CD4-positive, alpha-beta T cell treated with Interleukin-17A for 1 hour (primary cell): ENCODE measurements at regions not wholly inside any gene's neighbourhood (a gene's known extent, or its start where the extent isn't known, plus 50 kb on each side); places are given as distances from the start of the nearest gene placed in this dataset.
"Not testable (repeated sequence)": the region's sequence is repeated elsewhere in the genome, so short reads cannot be mapped to it uniquely, and the experiment has no call there.

Source experiments
- DNase-seq: peaks from one replicate; pipeline ENCODE4 v3.0.0-alpha.2; 2020

DNA sequence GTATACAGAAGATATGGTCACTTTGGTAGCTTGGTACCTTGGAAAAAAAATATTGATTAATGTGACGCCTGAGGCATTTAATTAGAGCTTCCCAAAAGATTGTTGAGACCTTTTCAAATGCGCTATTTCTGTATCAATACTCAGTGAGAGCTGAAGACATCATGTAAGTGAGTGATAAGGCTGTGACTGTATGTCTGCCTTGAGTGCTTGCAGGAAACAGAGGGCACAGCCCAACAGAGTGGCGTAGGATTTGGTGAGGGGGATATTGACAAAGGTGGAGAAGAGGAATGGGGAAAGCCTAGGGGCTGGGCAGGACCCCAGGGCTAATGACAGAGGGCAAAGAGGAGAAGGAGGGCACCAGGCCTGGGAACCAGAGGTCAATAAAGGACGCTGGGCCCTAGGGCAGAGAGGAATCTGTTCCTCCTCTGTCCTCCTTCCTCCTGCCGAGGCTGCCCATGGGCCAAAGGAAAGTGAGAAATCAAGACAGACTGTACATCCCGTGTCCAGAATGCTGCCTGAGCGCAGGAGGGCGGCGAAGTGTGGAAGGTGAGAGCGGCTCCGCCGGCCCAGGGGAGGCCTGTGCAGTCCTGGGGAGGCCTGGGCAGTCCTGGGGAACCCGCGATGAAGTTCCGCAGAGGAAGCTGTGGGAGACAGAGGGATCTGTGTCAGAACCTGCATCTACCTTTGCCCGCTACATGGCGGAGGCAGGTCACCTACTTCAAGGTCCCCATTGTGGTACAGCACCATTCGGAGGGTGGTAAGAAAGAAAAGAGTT lies 228.6 kb upstream of the PIEZO2 start:
- DNase-seq: no peak

DNA sequence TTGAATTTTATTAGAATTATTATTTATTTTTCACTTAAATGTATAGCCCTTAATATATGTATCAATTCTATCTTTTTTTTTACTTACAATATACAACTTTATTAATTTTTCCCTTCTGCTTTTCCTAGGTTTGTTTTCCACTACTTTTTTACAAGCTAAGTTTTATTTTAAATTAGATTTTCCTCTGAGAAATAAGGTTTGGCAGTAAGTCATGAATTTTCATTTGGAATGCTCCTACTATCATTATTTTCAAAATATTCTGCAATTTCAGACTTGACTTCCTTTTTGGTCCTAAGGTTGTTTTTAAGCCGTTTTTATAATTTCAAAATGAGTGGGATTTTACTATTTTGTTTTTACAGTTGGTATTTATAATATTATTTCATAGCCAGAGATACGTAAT lies 222.8 kb upstream of the PIEZO2 start:
- no peak for DNase-seq

DNA sequence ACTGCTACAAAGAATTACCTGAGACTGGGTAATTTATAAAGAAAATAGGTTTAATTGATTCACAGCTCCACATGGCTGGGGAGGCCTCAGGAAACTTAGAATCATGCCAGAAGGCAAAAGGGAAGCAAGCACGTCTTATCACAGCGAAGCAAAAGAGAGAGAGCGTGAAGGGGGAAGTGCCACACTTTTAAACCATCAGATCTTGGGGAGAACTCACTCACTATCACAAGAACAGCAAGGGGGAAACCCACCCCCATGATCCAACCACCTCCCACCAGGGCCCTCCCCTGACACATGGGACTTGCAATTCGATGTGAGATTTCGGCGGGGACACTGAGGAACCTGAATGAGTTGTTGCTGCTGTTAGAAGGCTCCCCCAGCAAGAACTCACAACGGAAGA lies 220.2 kb upstream of the PIEZO2 start:
- DNase-seq: no peak

DNA sequence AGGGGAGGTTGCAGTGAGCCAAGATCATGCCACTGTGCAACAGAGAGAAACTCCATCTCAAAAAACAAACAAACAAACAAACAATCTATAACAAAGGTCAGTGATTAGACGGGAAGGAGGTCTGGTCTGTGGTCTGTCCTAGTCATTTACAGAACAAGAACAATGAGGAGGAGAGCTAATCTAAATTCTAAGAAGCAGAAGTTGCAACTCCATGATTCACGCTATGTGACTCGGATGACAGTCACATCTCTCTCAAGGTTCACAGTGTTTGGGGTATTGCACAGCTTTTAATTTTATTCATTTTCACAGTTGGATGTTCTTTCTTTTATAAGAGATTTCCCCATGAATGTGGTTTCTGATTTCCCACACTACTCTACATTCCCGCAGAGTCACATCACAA lies 218.7 kb upstream of the PIEZO2 start:
- no peak for DNase-seq

DNA sequence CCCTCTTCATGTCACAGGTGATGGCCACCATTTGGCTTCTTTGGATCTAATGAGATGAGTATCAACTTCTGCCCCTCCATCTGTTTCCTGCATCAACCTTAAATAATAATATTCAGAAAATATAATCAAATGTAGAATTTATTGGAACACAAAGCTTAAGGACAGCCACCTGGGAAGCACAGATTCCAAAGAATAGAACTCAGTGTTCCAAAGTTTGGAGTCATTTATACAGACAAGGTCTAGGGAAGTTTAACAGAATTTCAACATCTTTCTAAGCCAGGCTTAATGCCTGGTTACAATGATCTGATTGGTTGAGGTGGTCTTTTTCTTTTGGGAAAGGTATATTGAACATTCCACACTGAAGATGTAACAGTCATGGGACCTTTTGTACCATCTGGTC lies 218.0 kb upstream of the PIEZO2 start:
- no peak for DNase-seq

DNA sequence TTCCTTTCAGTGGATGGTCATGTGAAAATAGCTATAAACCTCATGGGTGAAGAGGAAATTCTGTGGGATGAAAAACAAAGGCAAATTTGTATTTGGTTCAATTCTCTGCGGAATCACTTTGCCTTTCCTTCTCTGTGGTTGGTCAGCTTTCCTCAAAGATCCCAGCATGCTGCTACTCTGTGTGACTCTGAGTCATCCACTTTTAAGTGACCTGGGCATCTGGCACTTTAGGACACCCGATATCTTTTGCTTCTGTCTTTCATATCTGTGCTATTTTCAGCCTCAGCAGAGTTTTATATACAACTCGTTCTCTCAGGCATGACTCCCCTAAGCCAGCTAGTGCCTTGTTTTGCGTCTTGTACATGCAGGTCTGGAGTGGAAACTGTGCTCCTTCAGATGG lies 217.0 kb upstream of the PIEZO2 start:
- DNase-seq: no peak

DNA sequence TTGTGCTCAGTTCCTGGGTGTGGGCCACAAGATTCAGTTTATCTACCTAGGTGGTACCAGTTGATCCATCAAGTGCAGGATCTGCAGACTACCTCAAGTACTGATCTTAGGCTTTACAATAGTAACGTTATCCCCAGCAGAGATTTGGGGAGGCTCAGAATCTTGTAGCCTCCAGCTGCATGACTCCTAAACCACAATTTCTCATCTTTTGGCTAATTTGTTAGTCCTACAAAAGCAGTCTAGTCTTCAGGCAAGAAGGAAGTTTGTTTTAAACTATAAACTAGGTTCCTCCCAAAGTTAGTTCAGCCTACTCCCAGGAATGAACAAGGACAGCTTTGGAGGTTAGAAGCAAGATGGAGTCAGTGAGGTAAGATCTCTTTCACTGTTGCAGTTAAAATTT lies 213.5 kb upstream of the PIEZO2 start:
- no peak for DNase-seq

DNA sequence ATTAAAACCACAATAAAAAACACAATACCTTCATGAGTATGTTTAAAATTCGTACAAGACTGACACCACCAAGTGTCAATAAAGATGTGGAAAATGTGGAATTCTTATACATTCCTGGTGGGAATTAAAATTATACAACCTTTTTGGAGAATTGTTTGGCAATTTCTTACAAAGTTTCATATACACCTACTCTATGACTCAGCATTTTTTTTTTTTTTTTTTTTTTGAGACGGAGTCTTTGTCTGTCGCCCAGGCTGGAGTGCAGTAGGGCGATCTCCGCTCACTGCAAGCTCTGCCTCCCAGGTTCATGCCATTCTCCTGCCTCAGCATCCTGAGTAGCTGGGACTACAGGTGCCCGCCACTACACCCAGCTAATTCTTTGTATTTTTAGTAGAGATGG lies 212.5 kb upstream of the PIEZO2 start:
- DNase-seq: not testable (repeated sequence)

DNA sequence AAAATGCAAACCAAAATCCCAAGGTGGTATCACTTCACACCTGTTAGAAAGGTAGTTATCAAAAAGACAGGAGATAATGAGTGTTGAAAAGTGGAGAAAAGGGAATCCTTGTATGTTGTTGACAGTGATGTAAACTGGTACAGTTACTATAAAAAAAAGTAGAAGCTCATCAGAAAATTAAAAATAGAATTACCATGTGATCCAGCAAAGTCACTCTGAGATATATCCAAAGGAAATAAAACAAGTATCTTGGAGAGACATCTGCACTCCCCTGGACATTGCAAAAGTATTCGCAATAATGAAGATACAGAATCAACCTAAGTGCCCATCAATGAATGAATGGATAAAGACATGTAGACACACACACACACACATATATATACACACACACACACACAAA lies 208.3 kb upstream of the PIEZO2 start:
- no peak for DNase-seq

DNA sequence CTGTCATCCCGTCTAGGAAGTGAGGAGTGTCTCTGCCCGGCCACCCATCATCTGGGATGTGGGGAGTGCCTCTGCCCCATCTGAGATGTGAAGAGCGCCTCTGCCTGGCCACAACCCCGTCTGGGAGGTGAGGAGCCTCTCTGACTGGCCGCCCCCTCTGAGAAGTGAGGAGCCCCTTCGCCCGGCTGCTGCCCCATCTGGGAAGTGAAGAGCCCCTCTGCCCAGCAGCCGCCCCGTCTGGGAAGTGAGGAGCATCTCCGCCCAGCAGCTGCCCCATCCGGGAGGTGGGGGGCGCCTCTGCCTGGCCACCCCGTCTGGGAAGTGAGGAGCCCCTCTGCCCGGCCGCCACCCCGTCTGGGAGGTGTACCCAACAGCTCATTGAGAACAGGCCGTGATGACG lies 195.2 kb upstream of the PIEZO2 start:
- not testable (repeated sequence) for DNase-seq

DNA sequence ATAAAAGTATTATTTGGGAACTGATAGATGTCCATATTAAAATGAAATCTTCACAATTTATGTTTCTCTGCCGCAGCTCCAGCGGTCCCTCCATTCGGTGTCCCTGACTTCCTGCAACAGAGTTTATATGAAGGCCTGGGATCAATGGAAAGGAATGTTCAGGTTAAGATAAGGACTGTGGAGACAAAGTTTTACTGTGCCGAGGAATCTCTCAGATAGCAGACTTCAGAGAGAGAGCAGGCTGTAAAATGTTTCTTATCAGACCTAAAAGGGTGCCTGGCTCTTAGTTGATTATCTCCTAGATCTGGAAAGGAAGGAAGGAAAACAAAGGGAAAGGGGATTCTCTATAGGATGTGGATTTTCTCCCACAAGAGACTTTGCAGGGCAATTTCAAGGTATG lies 193.7 kb upstream of the PIEZO2 start:
- no peak for DNase-seq

DNA sequence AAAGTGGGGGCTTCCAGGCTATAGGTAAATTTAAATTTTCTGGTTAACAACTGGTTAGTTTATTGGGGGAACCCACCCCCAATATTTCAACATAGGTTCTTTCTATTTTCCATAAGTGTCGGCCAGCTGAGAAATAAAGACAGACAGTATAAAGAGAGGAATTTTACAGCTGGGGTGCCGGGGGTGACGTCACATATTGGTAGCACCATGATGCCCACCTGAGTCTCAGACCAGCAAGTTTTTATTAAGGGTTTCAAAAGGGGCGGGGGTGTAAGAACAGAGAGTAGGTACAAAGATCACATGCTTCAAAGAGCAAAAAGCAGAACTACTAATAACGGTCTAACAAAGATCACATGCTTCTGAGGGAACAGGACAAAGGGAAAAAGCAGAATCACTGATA lies 192.7 kb upstream of the PIEZO2 start:
- not testable (repeated sequence) for DNase-seq

DNA sequence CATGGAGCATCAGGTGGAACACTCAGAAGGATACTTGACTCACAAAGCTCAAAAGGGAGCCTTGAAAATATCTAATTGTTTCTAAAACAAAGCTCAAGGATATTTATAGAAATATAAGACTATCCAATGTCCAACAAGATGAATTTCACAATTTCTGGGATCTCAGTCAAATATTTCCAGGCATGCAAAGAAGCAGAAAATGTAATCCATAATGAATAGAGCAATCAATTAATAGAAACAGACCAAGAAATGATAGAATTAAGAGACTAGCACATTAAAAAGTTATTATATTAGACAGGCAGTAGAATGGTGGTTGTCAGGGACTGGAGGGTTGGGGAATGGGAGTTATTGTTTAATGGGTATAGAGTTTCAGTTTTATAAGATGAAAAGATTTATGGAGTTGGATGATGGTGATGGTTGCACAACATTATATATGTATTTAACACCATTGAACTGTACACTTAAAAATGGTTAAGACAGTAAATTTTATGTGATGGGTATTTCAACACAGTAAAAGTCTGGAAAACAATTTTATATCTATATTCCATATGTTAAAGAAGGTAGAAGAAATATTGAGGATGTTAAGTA lies 189.9 kb upstream of the PIEZO2 start:
- DNase-seq: no peak

DNA sequence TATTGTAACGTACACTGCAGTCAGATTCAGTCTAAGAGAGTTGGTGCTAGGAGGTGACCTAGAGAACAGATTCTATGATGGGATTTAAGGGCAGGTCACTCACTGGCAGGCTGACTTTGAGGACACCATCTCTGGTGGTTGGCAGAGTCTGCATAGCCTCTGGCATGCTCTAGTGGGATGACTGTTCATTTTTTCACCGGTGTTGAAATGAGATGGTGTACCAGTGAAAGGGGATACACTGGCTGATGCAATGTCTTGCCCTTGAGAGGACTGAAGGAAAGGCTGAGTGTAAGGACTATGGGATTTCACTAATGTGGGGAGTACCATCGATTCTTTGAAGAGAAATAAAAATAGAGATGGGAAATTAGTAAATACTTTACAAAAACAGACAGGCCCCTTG lies 186.9 kb upstream of the PIEZO2 start:
- DNase-seq: no peak

DNA sequence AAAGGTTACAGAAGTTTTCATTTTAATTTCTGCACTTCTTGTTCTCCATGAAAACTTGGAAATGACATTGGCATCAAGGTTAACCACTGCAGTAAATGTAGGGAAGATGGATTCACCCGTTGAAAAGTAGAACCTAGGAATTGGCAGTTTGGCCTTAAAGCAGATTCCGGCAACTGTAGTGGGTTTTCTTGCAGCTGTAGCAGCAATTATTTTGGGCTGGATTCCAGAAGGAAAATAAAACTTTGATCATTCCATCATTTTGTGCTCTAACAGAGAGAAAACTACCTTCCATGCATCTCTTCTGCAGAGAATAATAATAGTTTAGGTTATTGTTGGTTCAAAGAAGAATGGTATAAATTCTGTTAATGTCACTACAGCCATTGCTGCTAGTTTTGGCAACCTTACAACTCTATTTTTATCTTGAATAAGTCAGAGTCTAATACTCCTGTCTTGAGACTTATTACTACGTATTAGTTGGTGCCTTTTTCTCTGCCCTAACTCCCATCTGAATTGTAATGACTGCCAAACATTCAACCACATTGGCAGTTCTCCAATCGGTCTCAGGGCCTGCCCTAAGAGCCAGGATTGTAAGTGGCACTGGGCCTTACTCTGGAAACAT lies 178.1 kb upstream of the PIEZO2 start:
- DNase-seq: no peak

DNA sequence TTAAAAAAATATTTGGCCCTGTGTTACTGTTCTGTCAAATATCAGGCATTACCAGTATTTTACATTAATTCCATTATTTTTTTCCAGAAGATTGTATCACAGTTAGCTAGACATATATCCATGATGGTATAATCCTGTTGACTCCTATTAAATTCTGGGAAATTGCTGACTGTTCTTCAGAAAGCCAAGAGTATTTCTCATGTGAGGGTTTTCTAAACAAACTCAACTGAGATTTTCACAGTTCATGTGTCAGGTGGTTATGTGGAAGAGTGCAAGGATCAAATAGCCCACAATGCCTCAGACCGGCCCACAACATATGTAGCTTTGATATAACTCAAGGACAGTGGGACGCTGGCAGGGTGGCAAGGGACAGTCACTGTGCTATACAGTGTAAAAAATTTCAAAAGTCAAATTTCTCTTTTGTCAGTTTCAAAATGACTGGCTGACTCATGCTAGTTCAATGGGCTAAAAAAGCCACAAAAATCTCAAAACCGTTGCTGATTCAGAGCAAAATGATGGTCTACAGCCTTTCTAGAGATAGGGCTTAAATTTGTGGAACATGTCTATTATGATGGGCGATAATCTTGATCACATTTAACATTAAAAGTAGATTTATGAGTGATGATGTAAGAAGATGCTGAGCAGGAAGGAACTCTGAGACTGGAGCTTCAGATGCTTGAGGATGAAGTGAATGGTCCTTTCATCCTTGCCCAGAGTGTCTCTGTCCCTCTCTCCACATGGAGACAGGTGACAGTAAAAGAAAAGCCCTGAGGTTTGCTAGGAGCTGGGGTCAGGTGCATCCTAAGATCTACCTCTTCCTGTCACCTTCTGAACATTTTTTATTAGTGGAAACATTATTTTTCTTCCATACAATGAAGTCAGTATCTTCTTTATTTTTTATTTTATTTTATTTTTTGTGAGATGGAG lies 175.8 kb upstream of the PIEZO2 start:
- no peak for DNase-seq

DNA sequence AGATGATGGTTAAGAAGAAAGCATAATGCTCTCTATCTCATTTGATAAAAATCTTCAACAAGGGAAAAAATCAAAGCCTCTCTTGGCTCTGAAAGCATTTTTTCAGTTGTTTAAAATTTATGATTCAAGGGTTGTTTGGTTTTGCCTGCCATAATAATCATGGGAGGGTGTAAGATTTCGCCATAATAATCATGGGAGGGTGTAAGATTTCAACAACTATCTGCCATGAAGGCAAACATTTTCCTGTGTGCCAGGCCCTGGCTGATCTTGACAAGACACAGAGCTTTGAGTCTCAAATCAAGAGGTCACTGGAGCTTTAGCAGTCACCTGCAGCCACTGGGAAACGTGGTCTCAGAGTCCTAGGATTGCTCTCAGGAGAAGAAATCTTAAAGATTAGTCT lies 175.1 kb upstream of the PIEZO2 start:
- no peak for DNase-seq

DNA sequence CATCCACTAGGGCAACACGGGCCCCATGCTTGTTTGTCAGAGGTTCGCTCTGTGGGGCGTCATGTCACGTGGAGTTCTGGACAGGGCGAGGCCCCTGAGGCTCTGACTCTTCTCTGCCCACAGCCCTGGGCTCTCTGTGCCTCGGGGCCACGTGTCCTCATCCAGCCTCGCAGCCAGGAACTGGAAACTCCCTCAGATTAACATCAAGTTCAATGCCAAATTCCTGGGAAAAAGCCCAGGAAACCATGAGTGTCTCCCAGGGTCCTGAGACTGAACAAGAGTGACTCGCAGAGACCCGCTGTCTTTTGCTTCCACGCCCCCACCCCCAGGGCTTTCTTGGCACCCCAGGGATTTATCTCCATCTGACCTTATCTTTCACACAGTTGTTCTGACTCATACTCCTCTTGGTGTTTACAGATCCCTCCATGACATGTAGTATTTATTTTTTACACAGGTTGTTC lies 174.0 kb upstream of the PIEZO2 start:
- DNase-seq: no peak

DNA sequence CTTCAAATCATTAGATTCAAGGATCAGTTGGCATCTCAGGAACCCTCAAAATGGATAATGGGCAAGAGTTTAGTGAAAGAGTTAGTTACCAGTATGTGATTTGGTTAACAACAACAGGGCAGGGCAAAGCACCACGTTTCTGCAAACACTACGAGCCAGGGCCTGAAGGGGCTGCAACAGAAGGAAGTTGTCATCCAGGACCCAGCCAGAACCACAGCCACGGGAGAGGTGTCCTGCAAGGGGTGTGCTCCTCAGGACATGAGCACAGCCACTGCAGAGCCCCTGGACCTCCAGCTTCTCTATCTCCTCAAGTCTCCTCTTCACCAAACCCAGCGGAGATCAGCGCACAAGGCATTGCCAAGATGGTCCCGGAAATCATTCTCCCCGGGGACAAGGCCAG lies 173.3 kb upstream of the PIEZO2 start:
- DNase-seq: no peak

DNA sequence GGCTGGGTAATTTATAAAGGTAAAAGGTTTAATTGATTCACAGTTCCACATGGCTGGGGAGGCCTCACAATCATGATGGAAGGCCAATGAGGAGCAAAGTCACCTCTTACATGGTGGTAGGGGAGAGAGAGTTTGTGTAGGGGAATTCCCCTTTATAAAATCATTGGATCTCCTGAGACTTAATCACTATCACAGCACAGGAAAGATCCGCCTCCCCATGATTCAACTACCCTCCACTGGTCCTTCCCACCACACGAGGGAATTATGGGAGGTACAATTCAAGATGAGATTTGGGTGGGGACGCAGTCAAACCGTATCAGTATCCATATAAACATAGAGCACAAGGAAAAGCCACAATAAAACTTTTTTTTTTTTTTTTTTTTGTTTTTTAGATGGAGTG lies 172.6 kb upstream of the PIEZO2 start:
- DNase-seq: no peak

DNA sequence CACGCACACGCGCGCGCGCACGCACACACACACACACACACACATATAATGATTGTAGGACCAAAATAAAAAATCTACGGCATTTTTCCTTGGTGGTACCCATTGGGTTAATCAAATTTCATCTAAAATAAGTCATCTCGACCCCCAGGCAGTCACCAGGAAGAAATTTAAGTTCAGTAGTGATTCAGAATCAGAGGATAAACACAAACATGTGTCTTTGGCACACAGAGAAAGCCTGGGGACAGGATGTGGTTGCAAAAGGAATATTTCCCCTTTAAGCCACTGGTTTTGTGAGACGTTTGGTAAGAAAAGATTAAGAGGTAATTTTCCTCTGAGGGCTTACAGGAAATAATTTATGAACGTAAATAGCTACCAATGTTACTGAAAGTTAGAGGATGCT lies 171.6 kb upstream of the PIEZO2 start:
- DNase-seq: no peak

DNA sequence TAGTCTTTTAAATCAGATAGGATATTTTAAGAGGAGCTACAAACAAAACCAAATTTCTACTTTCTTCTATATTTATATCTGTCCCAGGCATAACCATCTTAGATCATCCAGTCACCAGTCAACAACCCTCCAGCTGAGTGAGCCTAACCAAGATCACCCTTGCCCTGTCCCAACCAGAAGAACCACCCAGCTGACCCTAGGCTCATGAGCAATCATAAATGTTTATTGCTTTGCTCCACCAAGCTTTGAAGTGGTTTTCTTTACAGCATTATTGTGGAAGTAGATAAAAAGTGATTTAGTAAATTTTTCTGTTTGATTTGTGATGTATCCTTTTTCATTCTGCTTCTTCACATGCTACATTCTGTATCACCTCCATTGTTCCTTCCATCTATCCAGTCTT lies 167.2 kb upstream of the PIEZO2 start:
- no peak for DNase-seq

DNA sequence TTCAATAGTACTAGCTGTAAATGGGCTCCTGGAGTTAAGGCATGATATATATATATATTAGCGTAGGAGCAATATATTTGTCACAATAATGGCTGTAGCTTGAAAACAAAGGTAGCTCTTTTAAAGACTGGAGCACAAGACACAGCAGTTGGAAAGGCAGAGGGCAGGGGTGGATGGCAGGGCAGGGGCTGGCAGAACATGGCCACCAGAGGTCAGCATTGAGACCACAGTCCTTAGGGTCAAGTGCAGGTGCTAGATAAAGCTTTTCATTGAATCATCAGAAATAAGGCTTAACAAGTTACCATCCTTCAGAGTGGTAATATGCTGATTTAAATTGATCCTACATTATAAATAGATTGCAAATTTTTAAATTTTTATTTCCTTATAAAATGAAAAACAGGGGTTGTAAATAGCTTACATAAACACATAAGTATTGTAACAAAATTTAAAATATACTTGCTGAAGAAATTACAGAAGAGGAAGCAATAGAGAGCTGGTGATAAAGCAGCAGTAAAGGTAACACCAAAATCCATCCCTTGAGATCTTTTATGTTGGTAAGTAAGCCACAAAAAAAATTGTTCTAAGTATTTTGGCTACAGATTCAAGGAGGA lies 161.2 kb upstream of the PIEZO2 start:
- DNase-seq: peak; percentile 22
